ENCODE measurements at regions not wholly inside any gene's neighbourhood (a gene's known extent, or its start where the extent isn't known, plus 50 kb on each side); places are given as distances from the start of the nearest gene placed in this dataset.
"Not testable (repeated sequence)": the region's sequence is repeated elsewhere in the genome, so short reads cannot be mapped to it uniquely, and the experiment has no call there.

- DNase-seq: no peak
Observed at GRCh38 chr9:34907044-34907443, 51.0 kb upstream of the PHF24 start.

GRCh38 chr9:34899535-34900158 lies 58.4 kb upstream of the PHF24 start:
- DNase-seq: peak; percentile 85

- DNase-seq: no peak
Observed at GRCh38 chr9:34898846-34899245, 59.2 kb upstream of the PHF24 start.

- no peak for DNase-seq
Observed at GRCh38 chr9:34896112-34896511, 62.0 kb upstream of the PHF24 start.

- no peak for DNase-seq
Observed at GRCh38 chr9:34892886-34893285, 65.2 kb upstream of the PHF24 start.

- no peak for DNase-seq
Observed at GRCh38 chr9:34891386-34891785, 66.7 kb upstream of the PHF24 start.

GRCh38 chr9:34887841-34888240 lies 70.2 kb upstream of the PHF24 start:
- no peak for DNase-seq

GRCh38 chr9:34884747-34885189 lies 73.3 kb upstream of the PHF24 start:
- no peak for DNase-seq

- DNase-seq: no peak
Observed at GRCh38 chr9:34876096-34876495, 82.0 kb upstream of the PHF24 start.

- DNase-seq: peak; percentile 12
Observed at GRCh38 chr9:34869390-34869789, 88.7 kb upstream of the PHF24 start.

- DNase-seq: no peak
Observed at GRCh38 chr9:34866614-34867013, 91.5 kb upstream of the PHF24 start.

- no peak for DNase-seq
Observed at GRCh38 chr9:34863426-34863825, 94.7 kb upstream of the PHF24 start.

- DNase-seq: peak; percentile 1
Observed at GRCh38 chr9:34862836-34863235, 95.2 kb upstream of the PHF24 start.

- peak; percentile 1 for DNase-seq
Observed at GRCh38 chr9:34862043-34862442, 96.0 kb upstream of the PHF24 start.

GRCh38 chr9:34855016-34855415 lies 103.1 kb upstream of the PHF24 start:
- DNase-seq: not testable (repeated sequence)

- DNase-seq: no peak
Observed at GRCh38 chr9:34830068-34830467, 120.1 kb upstream of the CCL21 start.

GRCh38 chr9:34826999-34827538 lies 117.1 kb upstream of the CCL21 start:
- DNase-seq: no peak

- no peak for DNase-seq
Observed at GRCh38 chr9:34825775-34826174, 115.8 kb upstream of the CCL21 start.

- no peak for DNase-seq
Observed at GRCh38 chr9:34823778-34824177, 113.8 kb upstream of the CCL21 start.

- DNase-seq: no peak
Observed at GRCh38 chr9:34810187-34810524, 100.2 kb upstream of the CCL21 start.

- DNase-seq: peak; percentile 29
Observed at GRCh38 chr9:34809504-34810186, 99.7 kb upstream of the CCL21 start.

- DNase-seq: no peak
Observed at GRCh38 chr9:34802916-34803315, 93.0 kb upstream of the CCL21 start.

- DNase-seq: no peak
Observed at GRCh38 chr9:34797367-34797766, 87.4 kb upstream of the CCL21 start.

- no peak for DNase-seq
Observed at GRCh38 chr9:34796924-34797323, 87.0 kb upstream of the CCL21 start.

- no peak for DNase-seq
Observed at GRCh38 chr9:34793428-34793827, 83.5 kb upstream of the CCL21 start.

Data from suppressor macrophage treated with lipopolysaccharide for 4 hours (primary cell).